ENCODE measurements at regions not wholly inside any gene's neighbourhood (a gene's known extent, or its start where the extent isn't known, plus 50 kb on each side); places are given as distances from the start of the nearest gene placed in this dataset.

DNA sequence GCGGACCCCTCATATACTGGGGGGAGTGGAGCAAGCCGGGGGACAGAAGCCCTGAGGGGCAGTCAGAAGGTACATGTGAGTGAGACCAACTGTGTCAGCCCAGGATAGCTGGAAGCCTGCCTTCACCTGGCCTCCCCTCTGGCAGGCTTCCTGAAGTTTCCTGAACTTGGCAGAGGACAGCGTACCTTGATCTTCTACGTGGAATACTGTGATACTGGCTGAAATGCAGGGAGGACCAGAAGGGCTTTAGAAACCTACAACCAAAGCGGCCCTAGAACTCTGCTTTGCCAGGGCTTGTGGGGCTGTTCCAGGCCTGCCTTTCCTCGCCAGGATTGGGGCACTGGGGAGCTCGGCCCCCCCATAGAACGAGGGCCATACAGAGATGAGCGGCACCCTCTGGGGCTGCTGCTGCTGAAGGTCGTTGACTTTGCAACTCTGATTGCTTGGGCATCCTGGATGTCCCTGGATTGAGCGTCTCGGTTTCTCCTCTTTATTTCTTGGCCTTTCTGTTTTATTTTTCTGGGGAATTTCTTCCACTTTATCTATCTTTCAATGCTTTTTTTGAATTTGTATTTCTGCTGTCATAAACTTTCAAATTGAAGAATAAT lies 66.5 kb downstream of the SLC25A47 start:
- TF ChIP-seq, protein P1, sequence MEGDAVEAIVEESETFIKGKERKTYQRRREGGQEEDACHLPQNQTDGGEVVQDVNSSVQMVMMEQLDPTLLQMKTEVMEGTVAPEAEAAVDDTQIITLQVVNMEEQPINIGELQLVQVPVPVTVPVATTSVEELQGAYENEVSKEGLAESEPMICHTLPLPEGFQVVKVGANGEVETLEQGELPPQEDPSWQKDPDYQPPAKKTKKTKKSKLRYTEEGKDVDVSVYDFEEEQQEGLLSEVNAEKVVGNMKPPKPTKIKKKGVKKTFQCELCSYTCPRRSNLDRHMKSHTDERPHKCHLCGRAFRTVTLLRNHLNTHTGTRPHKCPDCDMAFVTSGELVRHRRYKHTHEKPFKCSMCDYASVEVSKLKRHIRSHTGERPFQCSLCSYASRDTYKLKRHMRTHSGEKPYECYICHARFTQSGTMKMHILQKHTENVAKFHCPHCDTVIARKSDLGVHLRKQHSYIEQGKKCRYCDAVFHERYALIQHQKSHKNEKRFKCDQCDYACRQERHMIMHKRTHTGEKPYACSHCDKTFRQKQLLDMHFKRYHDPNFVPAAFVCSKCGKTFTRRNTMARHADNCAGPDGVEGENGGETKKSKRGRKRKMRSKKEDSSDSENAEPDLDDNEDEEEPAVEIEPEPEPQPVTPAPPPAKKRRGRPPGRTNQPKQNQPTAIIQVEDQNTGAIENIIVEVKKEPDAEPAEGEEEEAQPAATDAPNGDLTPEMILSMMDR (IDR thresholded peaks at IDR 0.05; ENCODE audit: insufficient read depth, low read depth, low read length): no peak
- no peak for TF ChIP-seq EZH2 (IDR thresholded peaks at IDR 0.05; ENCODE audit: insufficient read depth, low read length)
